ENCODE measurements at regions not wholly inside any gene's neighbourhood (a gene's known extent, or its start where the extent isn't known, plus 50 kb on each side); places are given as distances from the start of the nearest gene placed in this dataset.
"Not testable (repeated sequence)": the region's sequence is repeated elsewhere in the genome, so short reads cannot be mapped to it uniquely, and the experiment has no call there.

GRCh38 chr16:6852643-6853225 lies 479.9 kb upstream of the RBFOX1 start:
- DNase-seq (ENCODE audit: low read depth): no peak

- DNase-seq (ENCODE audit: low read depth): no peak
Observed at GRCh38 chr16:6846452-6846851, 486.2 kb upstream of the RBFOX1 start.

- no peak for DNase-seq (ENCODE audit: low read depth)
Observed at GRCh38 chr16:6841392-6841791, 491.3 kb upstream of the RBFOX1 start.

GRCh38 chr16:6837722-6838121 lies 494.9 kb upstream of the RBFOX1 start:
- DNase-seq (ENCODE audit: low read depth): no peak

GRCh38 chr16:6836766-6837165 lies 495.9 kb upstream of the RBFOX1 start:
- DNase-seq (ENCODE audit: low read depth): no peak

GRCh38 chr16:6835941-6836340 lies 496.7 kb upstream of the RBFOX1 start:
- DNase-seq (ENCODE audit: low read depth): no peak

GRCh38 chr16:6835516-6835915 lies 497.1 kb upstream of the RBFOX1 start:
- DNase-seq (ENCODE audit: low read depth): no peak

GRCh38 chr16:6828690-6829089 lies 504.0 kb upstream of the RBFOX1 start:
- DNase-seq (ENCODE audit: low read depth): no peak

- no peak for DNase-seq (ENCODE audit: low read depth)
Observed at GRCh38 chr16:6827931-6828330, 504.7 kb upstream of the RBFOX1 start.

- DNase-seq (ENCODE audit: low read depth): no peak
Observed at GRCh38 chr16:6827267-6827666, 505.4 kb upstream of the RBFOX1 start.

GRCh38 chr16:6822041-6822440 lies 510.6 kb upstream of the RBFOX1 start:
- no peak for DNase-seq (ENCODE audit: low read depth)

- DNase-seq (ENCODE audit: low read depth): no peak
Observed at GRCh38 chr16:6804461-6804860, 528.2 kb upstream of the RBFOX1 start.

- no peak for DNase-seq (ENCODE audit: low read depth)
Observed at GRCh38 chr16:6803176-6803575, 529.5 kb upstream of the RBFOX1 start.

- DNase-seq (ENCODE audit: low read depth): no peak
Observed at GRCh38 chr16:6797223-6797622, 535.4 kb upstream of the RBFOX1 start.

- DNase-seq (ENCODE audit: low read depth): no peak
Observed at GRCh38 chr16:6777624-6778023, 555.0 kb upstream of the RBFOX1 start.

GRCh38 chr16:6775712-6776111 lies 556.9 kb upstream of the RBFOX1 start:
- DNase-seq (ENCODE audit: low read depth): no peak

- no peak for DNase-seq (ENCODE audit: low read depth)
Observed at GRCh38 chr16:6771956-6772355, 560.7 kb upstream of the RBFOX1 start.

- DNase-seq (ENCODE audit: low read depth): no peak
Observed at GRCh38 chr16:6753553-6753952, 579.1 kb upstream of the RBFOX1 start.

- DNase-seq (ENCODE audit: low read depth): no peak
Observed at GRCh38 chr16:6751191-6751590, 581.5 kb upstream of the RBFOX1 start.

GRCh38 chr16:6749698-6750097 lies 582.9 kb upstream of the RBFOX1 start:
- no peak for DNase-seq (ENCODE audit: low read depth)

- not testable (repeated sequence) for DNase-seq (ENCODE audit: low read depth)
Observed at GRCh38 chr16:6736302-6736701, 596.3 kb upstream of the RBFOX1 start.

- DNase-seq (ENCODE audit: low read depth): no peak
Observed at GRCh38 chr16:6735631-6736030, 597.0 kb upstream of the RBFOX1 start.

- no peak for DNase-seq (ENCODE audit: low read depth)
Observed at GRCh38 chr16:6732166-6732565, 600.5 kb upstream of the RBFOX1 start.

GRCh38 chr16:6728381-6728780 lies 604.3 kb upstream of the RBFOX1 start:
- DNase-seq (ENCODE audit: low read depth): no peak

GRCh38 chr16:6726621-6727020 lies 606.0 kb upstream of the RBFOX1 start:
- DNase-seq (ENCODE audit: low read depth): no peak

Data from activated gamma-delta T cell treated with anti-CD3 and anti-CD28 coated beads, Interleukin-2, amount 50 U/mL, for 16 hours (primary cell).